ENCODE measurements at regions not wholly inside any gene's neighbourhood (a gene's known extent, or its start where the extent isn't known, plus 50 kb on each side); places are given as distances from the start of the nearest gene placed in this dataset.

- intact Hi-C loops (cut with micrococcal nuclease) = no loop called here
- H3K9me3 ChIP-seq (ENCODE audit: control insufficient read depth in 1 of 2, insufficient read depth in 1 of 2, low read depth in 1 of 2, low read length in 2 of 2) = no peaks in the 10 kb centered on the region
- DNase-seq (ENCODE audit: low read depth, low spot score) = no peak
These were observed 317.7 kb downstream of the PAPSS1 start for GRCh38 chr4:107402291-107402690.

More at GRCh38 chr4:107402291-107402690, 317.7 kb downstream of the PAPSS1 start:
- H2AFZ ChIP-seq (ENCODE audit: low read depth, low read length, poor library complexity, severe bottlenecking) = no peak overlapping the region
- no peaks in the 10 kb centered on the region for H3K36me3 ChIP-seq (ENCODE audit: control insufficient read depth in 1 of 2, insufficient read depth in 2 of 2, low read length in 2 of 2)
- H3K4me3 ChIP-seq (replicated peaks in 1 of 2; ENCODE audit: low read depth in 1 of 2, low read length in 2 of 2) = no peak overlapping the region
- BruUV-seq (replicated peaks) = no TSS peak
- ChIA-PET POLR2A (no interaction called here), CTCF (no interaction called here), RAD21 (ENCODE audit: low non-redundant PET in 1 of 2, low total read pairs in 2 of 2, uncharacterized antibody in 2 of 2, unreplicated experiment in 2 of 2) (no interaction called here)
- no peaks in the 10 kb centered on the region for H3K9me2 ChIP-seq (ENCODE audit: insufficient read depth)
- no peak overlapping the region for H3K9ac ChIP-seq (ENCODE audit: low read length)
- TF ChIP-seq EZH2phosphoT487 (IDR thresholded peaks at IDR 0.05; ENCODE audit: borderline replicate concordance) (no peak), POLR2A (IDR thresholded peaks at IDR 0.05; ENCODE audit: borderline replicate concordance, extremely low read depth, insufficient read depth, insufficient read length) (no peak), CEBPB (IDR thresholded peaks at IDR 0.05; ENCODE audit: low read depth) (no peak), JUND (IDR thresholded peaks at IDR 0.05) (no peak), FOSL1 (IDR thresholded peaks at IDR 0.05; ENCODE audit: low read depth) (no peak), SIN3A (IDR thresholded peaks at IDR 0.05; ENCODE audit: low read depth) (no peak), ZNF274 (IDR thresholded peaks at IDR 0.05; ENCODE audit: low read depth, low read length) (no peak), POLR2AphosphoS5 (IDR thresholded peaks at IDR 0.05; ENCODE audit: low read depth, low read length) (no peak), YY1 (IDR thresholded peaks at IDR 0.05; ENCODE audit: extremely low read depth, insufficient replicate concordance, low read depth, low read length) (no peak), CTCF (IDR thresholded peaks at IDR 0.05 in 2 of 3, conservative IDR thresholded peaks at IDR 0.05 in 1 of 3; ENCODE audit: borderline replicate concordance in 1 of 3, insufficient read depth in 1 of 3, low read depth in 2 of 3, low read length in 2 of 3) (no peak), ELF1 (IDR thresholded peaks at IDR 0.05; ENCODE audit: borderline replicate concordance, low read depth) (no peak), CBX3 (IDR thresholded peaks at IDR 0.05; ENCODE audit: low read depth) (no peak), ATF3 (IDR thresholded peaks at IDR 0.05) (no peak), MAX (IDR thresholded peaks at IDR 0.05) (no peak), RAD21 (IDR thresholded peaks at IDR 0.05; ENCODE audit: low read depth) (no peak)
- no peak overlapping the region for H3K27ac ChIP-seq (ENCODE audit: low read depth, low read length)
- no peak for ATAC-seq
- H3K4me2 ChIP-seq (ENCODE audit: low read length) = no peak overlapping the region
- no peaks in the 10 kb centered on the region for H3K4me1 ChIP-seq (ENCODE audit: control insufficient read depth in 1 of 2, insufficient read depth in 2 of 2, low read length in 2 of 2)
- H3K27me3 ChIP-seq (ENCODE audit: insufficient read depth, low read length) = no peaks in the 10 kb centered on the region
- H3K79me2 ChIP-seq (ENCODE audit: insufficient read depth, low read length) = no peaks in the 10 kb centered on the region
- no peaks in the 10 kb centered on the region for H4K20me1 ChIP-seq (ENCODE audit: insufficient read depth)
